GM12891 (cell line): ENCODE measurements at regions not wholly inside any gene's neighbourhood (a gene's known extent, or its start where the extent isn't known, plus 50 kb on each side); places are given as distances from the start of the nearest gene placed in this dataset.

ENCODE experiments used
- POLR2A ChIP-seq: IDR thresholded peaks from 2 replicates; pipeline ENCODE4 v1.6.1; 2011; ENCODE audit warnings: low read depth, low read length, control low read depth
- POLR2AphosphoS5 ChIP-seq: IDR thresholded peaks from 2 replicates; pipeline ENCODE4 v1.6.1; 2011; ENCODE audit warnings: low read depth, low read length, control low read depth
- POU2F2 ChIP-seq: IDR thresholded peaks from 2 replicates; pipeline ENCODE4 v1.6.1; 2011; ENCODE audit warnings: low read depth, mild to moderate bottlenecking, control low read depth, low read length, moderate library complexity
- TAF1 ChIP-seq: IDR thresholded peaks from 2 replicates; pipeline ENCODE4 v1.6.1; 2011; ENCODE audit warnings: low read depth, low read length, control low read depth

- TF ChIP-seq POLR2AphosphoS5, result no peak
- no peak for TF ChIP-seq TAF1
- TF ChIP-seq POLR2A, result no peak
- TF ChIP-seq POU2F2, result no peak
Observed at GRCh38 chr2:3009005-3009404, 368.6 kb downstream of the EIPR1 start.
